Activated gamma-delta T cell treated with anti-CD3 and anti-CD28 coated beads, Interleukin-2, amount 50 U/mL, for 16 hours (primary cell): ENCODE measurements at regions not wholly inside any gene's neighbourhood (a gene's known extent, or its start where the extent isn't known, plus 50 kb on each side); places are given as distances from the start of the nearest gene placed in this dataset.

Source experiments
- DNase-seq: peaks from one replicate; pipeline ENCODE4 v3.0.0-alpha.2; 2020; ENCODE audit warnings: low read depth

DNA sequence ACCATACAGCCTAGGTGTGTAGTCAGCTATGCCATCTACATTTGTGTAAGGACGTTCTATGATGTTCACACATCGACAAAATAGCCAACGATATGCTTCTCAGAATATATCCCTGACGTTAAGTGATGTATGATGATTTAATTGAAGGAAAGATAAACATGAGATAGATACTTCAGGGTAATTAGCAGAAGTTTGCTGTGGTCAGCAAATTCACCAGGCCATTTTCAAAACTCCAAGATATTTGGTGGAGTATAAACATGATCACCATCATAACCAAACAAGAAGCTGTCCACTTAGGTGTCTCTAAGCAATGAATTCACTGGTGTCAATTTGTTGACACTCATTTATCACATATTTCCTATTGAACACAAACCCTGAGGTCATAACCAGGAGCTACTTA is 885.6 kb upstream of the NR2F2 start:
- no peak for DNase-seq

DNA sequence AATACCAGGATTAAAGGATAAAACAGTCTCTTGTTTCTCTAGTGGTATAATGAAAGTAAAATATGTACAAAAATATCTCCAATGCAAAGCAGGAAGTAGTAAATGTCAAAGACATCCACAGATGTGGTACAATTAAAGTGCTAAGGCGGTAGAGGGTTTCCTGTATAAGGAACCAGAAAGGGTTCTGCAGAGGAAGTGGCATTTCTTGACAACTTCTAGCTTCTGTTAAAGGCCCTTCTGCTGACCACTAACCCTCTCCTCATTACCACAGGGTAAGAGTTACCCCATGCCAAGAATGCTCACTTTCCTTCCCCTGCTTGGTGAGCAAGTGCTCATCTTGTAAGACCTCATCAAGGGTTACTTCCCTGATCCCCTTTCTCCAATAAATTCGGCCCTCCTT is 883.6 kb upstream of the NR2F2 start:
- peak; percentile 5 for DNase-seq

DNA sequence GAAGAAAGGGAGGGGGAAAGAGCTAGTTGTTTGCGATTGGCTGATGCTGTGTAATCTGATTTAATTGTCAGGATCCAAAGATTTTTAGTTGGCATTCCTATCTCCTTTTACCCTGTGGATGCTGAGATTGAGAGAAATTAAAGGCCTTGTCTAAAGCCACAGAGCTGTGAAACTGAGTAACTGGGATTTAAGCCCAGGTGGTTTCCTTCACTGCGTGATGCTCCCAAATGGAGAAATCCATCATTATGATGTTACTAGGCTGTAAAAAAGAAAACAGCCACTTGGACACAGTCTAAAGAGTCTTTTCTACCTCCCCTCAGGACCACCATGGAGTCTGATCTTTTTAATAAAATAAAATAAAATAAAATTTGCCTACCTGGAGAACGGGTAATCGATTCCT is 883.0 kb upstream of the NR2F2 start:
- no peak for DNase-seq

DNA sequence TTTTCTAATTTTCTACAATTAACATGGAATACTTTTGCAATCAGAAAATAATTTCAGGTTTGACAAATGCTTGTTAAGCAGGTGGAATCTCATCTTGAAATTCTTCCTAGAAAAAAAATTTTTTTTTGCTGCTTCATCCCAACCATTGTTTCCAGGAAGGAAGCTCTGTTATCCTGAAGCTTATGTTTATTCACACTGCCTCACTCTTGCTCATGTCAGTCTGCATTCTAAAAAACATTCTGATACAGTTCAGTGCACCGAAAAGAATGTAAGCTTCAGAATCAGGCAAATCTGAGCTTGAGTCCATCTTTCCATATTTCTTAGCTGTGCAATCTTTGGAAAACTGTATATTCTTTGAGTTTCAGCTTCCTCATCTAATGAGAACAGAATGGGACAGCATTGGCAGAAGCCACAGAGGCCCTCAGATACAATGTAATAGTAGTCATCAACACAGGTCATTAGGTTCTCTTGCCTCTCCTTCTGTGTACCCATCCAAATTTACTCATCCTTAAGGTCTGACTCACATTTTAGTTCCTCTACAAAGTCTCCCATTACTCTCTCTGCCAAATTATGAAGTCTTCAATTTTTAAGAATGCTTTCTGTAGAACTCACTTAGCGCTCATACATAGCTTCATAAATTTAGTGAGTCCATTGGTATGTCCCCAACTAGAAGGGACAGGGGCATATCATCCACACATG is 881.8 kb upstream of the NR2F2 start:
- DNase-seq, result no peak

DNA sequence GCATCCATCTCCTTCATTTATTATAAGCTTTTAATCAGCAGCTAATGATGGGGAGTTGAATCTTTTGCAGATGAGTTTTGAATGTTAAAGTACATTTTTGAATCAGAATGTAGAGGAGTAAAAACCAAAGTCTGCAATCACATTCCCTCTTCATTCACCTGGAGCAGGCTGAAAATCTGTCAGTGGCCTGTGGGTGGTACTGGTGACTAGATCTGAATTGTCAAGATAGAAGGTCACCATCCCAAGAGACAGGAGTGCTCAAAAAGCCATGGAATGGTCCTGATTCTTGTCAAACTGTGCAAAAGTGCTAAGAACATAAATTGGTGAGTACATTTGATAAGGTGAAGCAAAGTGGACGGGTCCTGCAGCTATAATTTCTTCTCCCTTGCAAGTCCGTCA is 881.3 kb upstream of the NR2F2 start:
- no peak for DNase-seq

DNA sequence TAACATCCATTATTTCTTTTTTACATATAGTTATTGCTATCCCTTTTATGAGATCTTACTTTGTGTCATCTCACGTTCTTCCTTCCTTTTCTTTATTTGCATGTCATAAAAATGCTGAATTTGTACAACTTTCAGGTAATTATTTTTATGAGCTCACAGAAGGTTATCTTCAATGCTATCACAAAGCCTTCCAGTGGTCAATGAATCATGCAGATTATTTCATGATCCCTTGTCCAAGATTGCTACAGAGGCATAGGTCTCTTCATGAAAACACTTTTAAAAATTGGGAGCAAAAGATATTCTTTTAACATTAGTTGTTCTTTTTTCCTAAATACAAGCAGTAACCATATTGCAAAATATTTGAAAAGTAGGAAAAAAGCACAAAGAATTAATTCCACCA is 880.1 kb upstream of the NR2F2 start:
- no peak for DNase-seq

DNA sequence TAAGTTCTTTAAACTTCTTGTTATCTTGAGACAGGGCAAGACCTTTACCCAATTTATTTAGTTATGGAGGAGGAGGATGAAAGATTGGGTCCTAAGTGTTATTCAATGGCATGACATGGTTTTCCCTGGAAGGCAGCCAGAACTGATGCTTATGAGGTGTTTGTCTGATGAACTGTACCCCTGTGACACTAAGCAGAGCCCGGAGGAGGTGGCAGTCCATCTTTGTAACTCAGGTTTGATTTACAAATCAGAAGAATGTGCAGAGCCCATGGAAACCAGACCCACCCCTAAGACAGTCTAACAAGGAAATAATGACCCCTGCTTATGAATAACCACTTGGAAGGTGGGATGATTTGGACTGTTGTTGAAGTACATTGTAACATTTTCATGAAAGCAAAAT is 878.6 kb upstream of the NR2F2 start:
- DNase-seq, result no peak

DNA sequence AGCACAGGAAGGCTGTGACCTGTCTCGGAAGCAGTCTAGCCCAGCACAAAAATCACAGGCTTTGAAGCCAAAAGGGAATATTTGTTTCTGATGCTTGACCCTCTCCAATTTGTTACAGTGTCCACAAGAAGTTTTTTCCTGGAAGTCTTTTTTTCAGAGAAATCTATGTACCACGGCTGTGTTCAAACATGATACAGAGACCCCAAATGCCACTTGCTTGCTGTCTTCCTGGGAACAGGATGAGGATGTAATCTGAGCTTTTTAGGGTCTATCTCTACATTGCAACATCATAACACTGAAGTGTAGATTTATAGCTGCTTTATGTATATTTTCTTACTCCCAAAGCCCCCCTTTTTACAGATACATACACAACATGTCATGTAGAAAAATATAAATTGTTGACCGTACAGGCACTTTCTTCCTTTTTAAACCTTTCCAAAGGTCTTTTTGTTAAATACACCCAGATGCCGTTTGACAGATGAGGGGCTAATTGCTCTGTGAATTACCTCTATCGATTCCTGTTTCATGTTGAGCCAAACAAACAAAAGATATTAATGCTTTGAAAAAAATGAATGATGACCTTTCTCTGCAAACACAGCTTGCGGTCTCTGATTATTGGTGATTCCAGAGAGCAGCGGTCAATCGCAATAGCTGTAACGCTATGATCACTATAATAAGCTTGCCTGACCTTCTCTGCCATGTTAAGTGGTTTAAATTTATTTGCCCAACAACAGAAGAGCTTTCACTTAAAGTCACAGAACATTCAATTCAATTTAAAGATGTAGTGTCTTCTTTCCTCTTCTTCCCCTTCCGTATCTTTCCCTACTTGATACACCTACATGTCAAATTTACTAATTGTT is 875.9 kb upstream of the NR2F2 start:
- DNase-seq, result no peak

DNA sequence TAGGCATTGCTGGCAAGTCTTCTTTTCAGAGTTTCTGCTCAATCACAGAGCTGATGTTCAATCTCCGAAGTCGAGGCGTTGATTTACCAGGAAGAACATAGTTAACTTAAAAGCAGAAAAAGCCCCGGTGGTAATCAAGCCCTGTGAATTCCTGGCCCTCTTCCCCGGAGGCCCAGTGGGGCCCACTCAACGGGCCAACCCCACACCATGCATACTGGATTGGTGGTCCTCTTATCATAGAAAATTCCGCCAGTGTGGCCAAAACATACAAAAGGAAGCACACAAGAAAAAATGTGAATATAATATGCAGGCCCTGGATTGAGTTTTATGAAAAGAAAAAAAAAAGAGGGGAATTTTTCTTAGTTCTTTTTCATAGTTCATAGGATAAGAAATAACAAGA is 873.0 kb upstream of the NR2F2 start:
- DNase-seq, result no peak

DNA sequence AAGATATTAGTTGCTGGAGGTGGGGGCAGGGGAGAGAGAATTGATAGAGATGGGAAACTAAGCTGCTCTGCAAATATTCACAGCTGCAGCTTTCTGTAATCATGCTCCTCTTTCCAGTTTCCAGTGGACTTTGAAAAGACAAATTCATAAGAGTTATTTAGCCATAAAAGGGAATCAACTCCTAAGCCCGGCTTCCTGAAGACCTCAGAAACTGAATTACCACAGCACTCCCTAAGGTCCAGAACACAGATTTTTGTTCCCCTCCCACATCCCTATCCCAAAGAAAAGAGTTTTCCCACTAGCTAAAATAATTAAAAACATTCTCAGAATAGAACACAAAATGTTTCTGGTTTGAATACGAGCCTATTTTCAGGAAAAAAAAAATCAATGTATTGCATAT is 871.8 kb upstream of the NR2F2 start:
- no peak for DNase-seq

DNA sequence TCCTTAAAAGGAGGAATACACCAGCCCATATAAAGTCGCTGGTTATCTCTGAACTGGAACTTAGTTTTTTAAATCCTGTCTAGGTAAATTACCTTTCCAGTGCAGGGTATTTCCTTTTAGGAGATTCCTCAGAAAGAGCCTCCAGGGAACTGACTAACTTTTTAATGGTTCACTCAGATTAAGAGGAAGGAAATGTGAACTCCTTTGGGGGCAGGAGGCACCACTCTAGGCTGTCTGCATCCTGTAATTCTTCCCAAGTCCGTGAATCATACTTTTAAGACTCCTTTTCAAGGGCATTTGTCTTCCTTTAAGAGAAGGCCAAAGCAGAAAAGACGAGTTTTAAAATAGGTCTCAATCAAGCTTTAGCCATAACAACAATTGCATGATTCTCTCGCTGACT is 871.2 kb upstream of the NR2F2 start:
- no peak for DNase-seq

DNA sequence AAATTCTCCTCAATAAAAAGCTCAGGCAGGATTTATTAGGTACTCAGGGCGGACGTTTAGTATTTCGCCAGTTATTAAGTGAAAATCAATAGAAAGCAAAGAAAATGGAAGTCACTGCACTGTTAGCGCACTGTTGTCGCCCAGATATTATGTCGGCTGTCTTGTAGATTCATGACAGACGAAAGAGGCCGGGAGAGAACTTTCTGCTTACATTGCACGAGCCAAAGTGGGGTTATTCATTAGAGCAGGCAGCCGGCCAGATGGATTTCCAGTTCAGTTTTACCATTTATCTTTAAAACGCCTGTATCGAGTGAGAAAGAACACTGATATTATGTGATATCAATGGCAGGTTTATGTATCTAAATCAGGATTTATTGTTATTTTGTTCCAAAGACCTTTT is 866.0 kb upstream of the NR2F2 start:
- no peak for DNase-seq

DNA sequence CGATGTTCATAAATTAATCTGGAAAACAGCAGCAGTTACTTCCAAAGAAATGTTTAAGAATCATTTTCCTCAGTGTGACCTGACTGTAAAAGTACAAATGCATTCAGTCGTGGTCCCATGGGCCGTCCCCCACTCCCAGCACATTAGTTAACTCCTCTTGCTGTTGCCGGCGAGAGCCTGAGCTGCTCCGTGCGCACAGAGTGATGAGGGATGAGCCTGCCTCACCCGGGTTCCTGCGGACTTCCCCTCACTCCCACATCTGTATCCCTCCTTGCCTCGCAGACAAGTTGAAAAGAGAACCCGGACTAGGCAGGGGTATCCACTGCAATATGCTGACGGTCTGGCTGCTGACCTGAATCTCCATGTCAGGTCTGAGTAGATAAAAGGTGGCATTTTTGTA is 861.7 kb upstream of the NR2F2 start:
- no peak for DNase-seq

DNA sequence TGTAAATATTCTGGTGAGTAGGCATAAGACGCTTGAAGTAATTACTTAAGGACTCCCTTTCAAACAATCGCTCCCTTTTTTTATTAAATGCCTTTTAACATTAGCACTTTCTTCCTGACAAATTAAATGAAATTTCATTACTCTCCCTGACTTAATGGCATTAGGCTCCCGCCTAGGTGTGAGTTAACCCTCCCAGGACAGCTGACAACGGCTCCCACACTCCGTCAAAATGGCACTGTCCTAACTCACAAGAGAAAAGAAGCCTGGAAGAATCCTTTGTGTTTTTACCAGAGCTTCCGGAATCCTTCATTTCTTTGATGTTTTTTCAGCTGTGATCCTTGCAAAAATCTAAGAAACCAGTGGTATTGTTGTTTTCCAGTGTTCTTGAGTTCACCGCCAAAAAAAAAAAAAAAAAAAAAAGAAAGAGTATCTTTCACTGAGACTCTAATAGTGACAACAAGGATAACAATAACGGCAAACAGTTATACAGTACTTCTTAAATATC is 861.0 kb upstream of the NR2F2 start:
- DNase-seq, result no peak

DNA sequence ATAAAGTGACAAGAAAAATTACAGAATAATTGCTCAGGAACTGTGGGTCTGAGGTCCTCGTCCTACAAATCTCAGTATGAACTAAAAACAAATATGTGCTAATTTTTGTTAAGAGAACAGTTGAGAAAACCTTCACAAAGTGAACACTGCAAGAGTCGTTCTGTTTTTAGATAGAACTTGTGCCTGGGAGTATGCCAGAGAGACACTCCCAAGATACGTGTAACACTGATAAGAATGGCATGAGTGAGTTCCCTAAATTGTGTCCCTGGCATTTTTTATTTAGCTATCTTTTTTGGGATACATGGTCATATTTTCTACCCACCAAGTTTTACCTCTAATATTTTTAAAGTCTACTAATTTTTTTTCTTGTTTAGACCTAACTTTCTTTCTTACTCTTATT is 860.0 kb upstream of the NR2F2 start:
- DNase-seq, result no peak

DNA sequence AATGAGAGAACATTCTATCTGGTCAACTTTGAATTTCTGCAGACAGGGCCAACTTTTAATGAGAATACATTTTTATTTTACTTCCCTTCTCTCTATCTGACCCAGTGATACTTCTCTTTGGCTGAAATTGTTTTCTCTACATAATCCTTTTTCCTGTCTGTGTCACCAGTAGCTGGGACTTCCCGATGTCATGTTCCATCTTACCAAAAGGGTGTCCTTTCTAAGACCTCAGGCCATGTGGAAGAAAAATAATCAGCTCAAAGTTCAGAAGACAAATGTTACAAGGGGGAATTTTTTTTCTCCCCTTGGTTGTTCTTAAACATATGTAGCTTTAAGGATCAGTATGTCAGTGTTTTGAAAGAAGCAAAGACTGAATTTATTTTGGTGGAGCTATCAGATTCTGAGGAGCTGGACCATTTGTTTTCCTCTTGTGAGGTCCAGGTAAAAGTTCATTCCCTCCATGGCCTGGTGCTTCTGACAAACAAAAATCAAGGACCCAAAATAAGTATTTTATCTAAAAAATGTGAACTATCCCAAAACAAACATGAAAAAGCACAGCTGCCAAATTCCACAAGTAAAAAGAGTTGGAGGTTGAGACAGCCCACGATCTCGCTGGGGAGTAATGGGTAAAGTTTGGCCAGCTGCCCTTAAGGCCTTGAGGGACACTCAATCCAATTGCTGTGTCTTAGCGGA is 859.4 kb upstream of the NR2F2 start:
- DNase-seq, result no peak

DNA sequence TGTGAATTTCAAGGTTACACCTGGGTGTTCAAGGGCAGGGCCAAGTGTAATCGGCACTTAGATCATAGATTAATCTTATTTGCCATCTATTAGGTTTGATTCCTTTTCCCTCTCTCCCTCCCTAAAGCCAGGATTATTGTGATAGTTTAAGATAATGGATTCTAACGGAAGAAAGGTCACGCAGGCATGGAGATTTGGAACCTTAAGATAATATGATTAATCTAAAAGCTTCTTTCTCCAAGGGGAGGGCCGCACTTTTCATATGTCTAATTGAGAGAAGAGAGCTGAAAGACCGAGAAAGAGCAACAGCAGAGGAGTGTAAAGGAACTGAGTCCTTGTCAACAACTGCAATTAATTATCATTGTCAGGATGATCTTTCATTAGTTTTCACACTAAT is 858.8 kb upstream of the NR2F2 start:
- DNase-seq, result no peak

DNA sequence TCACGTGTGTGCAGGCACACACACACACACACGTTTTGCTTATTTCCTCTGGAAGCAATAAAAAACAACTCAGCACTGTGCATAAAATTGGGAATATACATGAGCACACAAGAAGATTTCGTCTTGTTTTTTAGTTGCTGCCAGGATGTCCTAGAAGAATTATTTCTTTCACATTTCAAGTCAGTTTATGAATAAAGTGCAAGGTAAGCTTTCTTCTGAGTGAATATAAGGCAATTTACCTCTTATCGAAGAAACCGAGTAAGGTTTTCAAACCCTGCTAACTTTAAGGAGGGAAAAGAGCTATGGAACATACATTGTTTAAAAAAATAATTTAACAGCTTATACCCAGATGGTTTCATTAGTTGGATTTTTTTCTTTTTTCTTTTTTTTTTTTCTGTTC is 855.4 kb upstream of the NR2F2 start:
- no peak for DNase-seq

DNA sequence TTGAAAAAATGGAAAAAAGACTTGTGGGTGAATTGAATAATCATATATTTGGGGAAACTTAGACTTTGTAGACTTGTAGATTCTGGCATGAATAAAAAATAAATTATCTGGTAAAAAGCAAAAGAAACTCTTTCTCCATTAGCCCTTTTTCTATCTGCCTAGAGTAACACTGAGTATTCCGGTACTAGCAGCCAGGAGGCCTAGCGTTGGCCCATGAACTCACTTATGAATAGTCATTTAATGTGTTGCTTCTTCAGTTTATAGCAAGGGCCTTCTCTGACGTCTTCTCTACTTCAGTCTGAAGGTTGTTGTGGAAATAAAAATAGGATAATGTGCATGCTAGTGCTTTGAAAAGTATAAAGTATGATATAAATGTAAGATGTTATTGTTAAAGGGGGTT is 851.2 kb upstream of the NR2F2 start:
- no peak for DNase-seq

DNA sequence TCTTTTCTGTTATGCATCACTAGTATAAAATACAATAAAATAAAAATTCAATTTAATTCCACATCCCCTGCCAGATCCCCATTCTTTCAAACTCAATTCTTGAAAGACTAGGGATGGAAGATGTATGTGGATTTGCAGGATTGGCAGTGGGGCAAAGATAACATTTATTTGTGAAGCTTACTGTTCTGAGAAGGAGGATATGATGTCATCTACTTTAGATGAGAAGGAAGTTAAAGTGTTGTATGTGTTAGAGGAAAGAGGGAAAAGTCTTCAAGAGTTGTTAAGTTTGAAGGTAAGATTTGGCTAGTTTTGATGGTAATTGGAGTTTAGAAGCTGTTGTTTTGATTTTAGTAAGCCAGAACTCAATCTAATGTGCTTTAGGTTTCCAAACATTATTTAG is 845.1 kb upstream of the NR2F2 start:
- no peak for DNase-seq

DNA sequence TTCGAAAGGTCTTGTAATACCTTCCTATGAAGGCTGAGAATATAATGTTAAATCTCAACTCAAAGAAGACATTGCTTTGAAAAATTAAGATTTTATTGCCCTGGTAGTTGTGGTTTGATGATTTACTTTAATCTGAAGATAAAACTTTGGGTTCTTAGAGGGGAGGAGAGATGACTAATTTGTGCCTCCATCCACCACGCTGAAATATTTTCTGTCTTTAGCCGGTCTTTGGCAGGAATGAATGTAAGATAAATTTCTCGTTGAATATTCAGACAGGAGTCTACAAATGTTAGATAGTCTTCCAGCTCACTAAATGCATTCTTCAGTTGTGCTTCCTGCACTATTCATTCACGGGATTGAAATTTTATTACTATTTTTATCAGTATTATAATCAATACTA is 844.3 kb upstream of the NR2F2 start:
- no peak for DNase-seq

DNA sequence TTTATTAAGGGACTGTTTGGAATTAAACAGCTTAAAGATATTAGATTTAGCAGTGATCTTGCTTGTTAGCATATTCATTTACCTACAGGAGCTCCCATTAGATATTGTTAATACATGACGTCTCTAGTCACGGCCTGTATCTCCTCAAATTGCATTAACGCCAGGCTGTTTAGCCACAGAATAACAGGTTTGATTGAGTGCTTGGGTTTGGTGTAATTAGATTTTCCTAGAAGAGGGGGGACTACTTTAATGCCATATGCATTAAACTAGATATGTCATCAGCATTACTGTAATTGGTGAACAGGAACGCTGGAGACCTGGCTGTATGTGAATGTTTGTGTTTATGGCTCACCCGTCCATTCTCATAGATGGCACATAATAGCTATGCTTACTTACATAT is 841.4 kb upstream of the NR2F2 start:
- DNase-seq, result no peak
